CD8-positive, alpha-beta memory T cell (primary cell): ENCODE measurements at regions not wholly inside any gene's neighbourhood (a gene's known extent, or its start where the extent isn't known, plus 50 kb on each side); places are given as distances from the start of the nearest gene placed in this dataset.

Experiments
- CTCF ChIA-PET: fragments of 350-600 bp; sonication (Branson Sonifier 250); formaldehyde crosslinking; loops from one replicate; lab custom pipeline; 2021; ENCODE audit warnings: antibody characterized with exemption; lab: Charles Lee
- POLR2A ChIA-PET: fragments of 350-600 bp; sonication (Branson Sonifier 250); formaldehyde crosslinking; loops from one replicate; lab custom pipeline; 2021; ENCODE audit warnings: antibody characterized with exemption; lab: Charles Lee
- DNase-seq, 5 donors: peaks; one replicate each; pipeline versions ENCODE4 v3.0.0 to v3.0.0-alpha.2; 2020 to 2022; ENCODE audit warnings: mixed read lengths in 1 of 5
- H3K27ac ChIP-seq: one replicate; pipeline ENCODE4 v1.7.0; 2013; ENCODE audit warnings: low read depth, mild to moderate bottlenecking, low read length, moderate library complexity
- H3K27me3 ChIP-seq: 2 replicates; pipeline ENCODE4 v1.7.0; 2013; ENCODE audit warnings: low read length, mild to moderate bottlenecking; ENCODE audit not compliant: insufficient read depth, poor library complexity, severe bottlenecking
- H3K36me3 ChIP-seq: 2 replicates; pipeline ENCODE4 v1.7.0; 2013; ENCODE audit warnings: mild to moderate bottlenecking, low read length, moderate library complexity; ENCODE audit not compliant: insufficient read depth
- H3K4me1 ChIP-seq: 2 replicates; pipeline ENCODE4 v1.7.0; 2013; ENCODE audit warnings: mild to moderate bottlenecking, low read length, moderate library complexity; ENCODE audit not compliant: insufficient read depth
- H3K4me3 ChIP-seq: 2 replicates; pipeline ENCODE4 v1.7.0; 2013; ENCODE audit warnings: mild to moderate bottlenecking, low read length
- H3K9me3 ChIP-seq: 2 replicates; pipeline ENCODE4 v1.7.0; 2013; ENCODE audit warnings: mild to moderate bottlenecking, low read length
- H3K27ac Mint-ChIP-seq, 8 donors: one replicate each; pipeline ENCODE4 v1.8.0; 2020 to 2021; ENCODE audit warnings: mixed read lengths in 8 of 8, mild to moderate bottlenecking in 6 of 8, inconsistent platforms in 3 of 8, moderate library complexity in 3 of 8
- H3K27me3 Mint-ChIP-seq, 2 donors: one replicate each; pipeline ENCODE4 v1.8.0; 2020 to 2021; ENCODE audit warnings: mixed read lengths in 2 of 2, mild to moderate bottlenecking in 1 of 2, moderate library complexity in 1 of 2
- H3K36me3 Mint-ChIP-seq, 3 donors: one replicate each; pipeline ENCODE4 v1.8.0; 2020 to 2021; ENCODE audit warnings: mixed read lengths in 3 of 3, inconsistent platforms in 1 of 3, mild to moderate bottlenecking in 1 of 3
- H3K4me1 Mint-ChIP-seq, 3 donors: one replicate each; pipeline ENCODE4 v1.8.0; 2020 to 2021; ENCODE audit warnings: mixed read lengths in 3 of 3, inconsistent platforms in 1 of 3, mild to moderate bottlenecking in 1 of 3
- H3K4me3 Mint-ChIP-seq, 7 donors: one replicate each; pipeline ENCODE4 v1.8.0; 2020 to 2021; ENCODE audit warnings: mixed read lengths in 7 of 7, mild to moderate bottlenecking in 6 of 7, moderate library complexity in 4 of 7, inconsistent platforms in 2 of 7
- H3K9me3 Mint-ChIP-seq, 5 donors: one replicate each; pipeline ENCODE4 v1.8.0; 2020 to 2022; ENCODE audit warnings: mixed read lengths in 5 of 5, mild to moderate bottlenecking in 3 of 5, moderate library complexity in 2 of 5, inconsistent platforms in 1 of 5

DNA sequence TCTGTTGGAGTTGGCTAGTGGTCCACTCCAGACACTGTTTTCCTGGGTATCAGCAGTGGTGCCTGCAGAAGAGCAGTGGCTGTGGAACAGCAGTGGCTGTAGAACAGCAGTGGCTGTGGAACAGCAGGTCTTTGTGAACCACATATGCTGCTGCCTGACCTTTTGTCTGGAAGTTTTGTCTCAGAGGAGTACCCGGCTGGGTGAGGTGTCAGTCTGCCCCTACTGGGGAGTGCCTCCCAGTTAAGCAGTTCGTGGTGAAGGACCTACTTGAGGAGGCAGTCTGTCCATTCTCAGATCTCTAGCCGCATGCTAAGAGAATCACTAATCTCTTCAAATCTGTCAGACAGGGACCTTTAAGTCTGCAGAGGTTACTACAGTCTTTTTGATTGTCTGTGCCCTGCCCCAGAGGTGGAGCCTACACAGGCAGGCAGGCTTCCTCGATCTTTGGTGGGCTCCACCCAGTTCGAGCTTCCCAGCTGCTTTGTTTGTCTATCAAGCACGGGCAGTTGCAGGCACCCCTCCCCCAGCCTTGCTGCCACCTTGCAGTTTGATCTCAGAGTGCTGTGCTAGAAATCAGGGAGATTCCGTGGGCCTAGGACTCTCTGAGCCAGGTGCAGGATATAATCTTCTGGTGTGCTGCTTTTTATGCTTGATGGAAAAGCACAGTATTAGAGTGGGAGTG is 89.1 kb upstream of the TRIM48 start:
- Mint-ChIP-seq H3K27ac (no peak overlapping the region), H3K4me1 (no peaks in the 10 kb centered on the region)
- POLR2A ChIA-PET = no interaction called here

More for the DNA sequence above, 89.1 kb upstream of the TRIM48 start:
- CTCF ChIA-PET = no interaction called here
- peak in 1 of 5 donors; percentile 20 for DNase-seq
- Mint-ChIP-seq H3K27me3 (no peaks in the 10 kb centered on the region), H3K9me3 (peaks cover 11 to 44% (median 23%) of the 10 kb centered on the region in 5 donors), H3K4me3 (no peak overlapping the region), H3K36me3 (peaks cover 0 to 1% (median 0%) of the 10 kb centered on the region in 3 donors)
- no peak overlapping the region for H3K27ac ChIP-seq
- no peak overlapping the region for H3K4me3 ChIP-seq
- H3K4me1 ChIP-seq = no peaks in the 10 kb centered on the region
- no peaks in the 10 kb centered on the region for H3K27me3 ChIP-seq
- no peaks in the 10 kb centered on the region for H3K9me3 ChIP-seq
- H3K36me3 ChIP-seq = no peaks in the 10 kb centered on the region
